ENCODE measurements at regions not wholly inside any gene's neighbourhood (a gene's known extent, or its start where the extent isn't known, plus 50 kb on each side); places are given as distances from the start of the nearest gene placed in this dataset.

DNA sequence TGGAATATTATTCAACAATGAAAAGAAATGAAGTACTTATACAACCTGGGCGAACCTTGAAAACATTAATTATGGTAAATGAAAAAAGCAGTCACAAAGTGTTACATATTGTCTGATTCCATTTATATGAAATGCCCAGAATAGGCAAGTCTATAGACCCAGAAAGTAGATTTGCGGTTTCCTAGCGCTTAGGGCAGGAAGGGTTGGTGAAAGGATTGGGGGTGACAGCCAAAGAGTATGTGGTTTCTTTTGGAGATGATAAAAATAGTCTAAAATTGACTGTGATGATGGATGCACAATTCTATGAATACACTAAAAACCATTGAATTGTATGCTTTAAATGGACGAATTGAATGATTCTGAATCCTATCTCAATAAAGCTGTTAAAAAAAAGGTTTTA lies 55.8 kb downstream of the RESF1 start:
- ChIA-PET POLR2A (no interaction called here), RAD21 (ENCODE audit: low non-redundant PET in 1 of 2, low total read pairs in 2 of 2, uncharacterized antibody in 2 of 2, unreplicated experiment in 2 of 2) (no interaction called here), CTCF (no interaction called here)
- Histone ChIP-seq H3K27me3 (ENCODE audit: insufficient read depth, low read length) (no peaks in the 10 kb centered on the region), H3K4me1 (ENCODE audit: control insufficient read depth in 1 of 2, insufficient read depth in 2 of 2, low read length in 2 of 2) (no peaks in the 10 kb centered on the region), H2AFZ (ENCODE audit: low read depth, low read length, poor library complexity, severe bottlenecking) (no peak overlapping the region), H3K36me3 (ENCODE audit: control insufficient read depth in 1 of 2, insufficient read depth in 2 of 2, low read length in 2 of 2) (no peaks in the 10 kb centered on the region), H3K9me3 (ENCODE audit: control insufficient read depth in 1 of 2, insufficient read depth in 1 of 2, low read depth in 1 of 2, low read length in 2 of 2) (no peaks in the 10 kb centered on the region), H4K20me1 (ENCODE audit: insufficient read depth) (no peaks in the 10 kb centered on the region), H3K4me2 (ENCODE audit: low read length) (no peak overlapping the region), H3K4me3 (replicated peaks in 1 of 2; ENCODE audit: low read depth in 1 of 2, low read length in 2 of 2) (no peak overlapping the region), H3K79me2 (ENCODE audit: insufficient read depth, low read length) (no peaks in the 10 kb centered on the region), H3K27ac (ENCODE audit: low read depth, low read length) (no peak overlapping the region), H3K9ac (ENCODE audit: low read length) (no peak overlapping the region), H3K9me2 (ENCODE audit: insufficient read depth) (no peaks in the 10 kb centered on the region)
- DNase-seq (ENCODE audit: low read depth, low spot score) (no peak), ATAC-seq (no peak)
- TF ChIP-seq FOSL1 (IDR thresholded peaks at IDR 0.05; ENCODE audit: low read depth) (no peak), ELF1 (IDR thresholded peaks at IDR 0.05; ENCODE audit: borderline replicate concordance, low read depth) (no peak), YY1 (IDR thresholded peaks at IDR 0.05; ENCODE audit: extremely low read depth, insufficient replicate concordance, low read depth, low read length) (no peak), POLR2A (IDR thresholded peaks at IDR 0.05; ENCODE audit: borderline replicate concordance, extremely low read depth, insufficient read depth, insufficient read length) (no peak), EZH2phosphoT487 (IDR thresholded peaks at IDR 0.05; ENCODE audit: borderline replicate concordance) (no peak), SRF (IDR thresholded peaks at IDR 0.05; ENCODE audit: low read depth) (no peak), ZNF274 (IDR thresholded peaks at IDR 0.05; ENCODE audit: low read depth, low read length) (no peak), POLR2AphosphoS5 (IDR thresholded peaks at IDR 0.05; ENCODE audit: low read depth, low read length) (no peak), CEBPB (IDR thresholded peaks at IDR 0.05; ENCODE audit: low read depth) (no peak), EGR1 (IDR thresholded peaks at IDR 0.05; ENCODE audit: low read depth) (no peak)
- TF ChIP-seq, protein P1, sequence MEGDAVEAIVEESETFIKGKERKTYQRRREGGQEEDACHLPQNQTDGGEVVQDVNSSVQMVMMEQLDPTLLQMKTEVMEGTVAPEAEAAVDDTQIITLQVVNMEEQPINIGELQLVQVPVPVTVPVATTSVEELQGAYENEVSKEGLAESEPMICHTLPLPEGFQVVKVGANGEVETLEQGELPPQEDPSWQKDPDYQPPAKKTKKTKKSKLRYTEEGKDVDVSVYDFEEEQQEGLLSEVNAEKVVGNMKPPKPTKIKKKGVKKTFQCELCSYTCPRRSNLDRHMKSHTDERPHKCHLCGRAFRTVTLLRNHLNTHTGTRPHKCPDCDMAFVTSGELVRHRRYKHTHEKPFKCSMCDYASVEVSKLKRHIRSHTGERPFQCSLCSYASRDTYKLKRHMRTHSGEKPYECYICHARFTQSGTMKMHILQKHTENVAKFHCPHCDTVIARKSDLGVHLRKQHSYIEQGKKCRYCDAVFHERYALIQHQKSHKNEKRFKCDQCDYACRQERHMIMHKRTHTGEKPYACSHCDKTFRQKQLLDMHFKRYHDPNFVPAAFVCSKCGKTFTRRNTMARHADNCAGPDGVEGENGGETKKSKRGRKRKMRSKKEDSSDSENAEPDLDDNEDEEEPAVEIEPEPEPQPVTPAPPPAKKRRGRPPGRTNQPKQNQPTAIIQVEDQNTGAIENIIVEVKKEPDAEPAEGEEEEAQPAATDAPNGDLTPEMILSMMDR (IDR thresholded peaks at IDR 0.05 in 2 of 3, conservative IDR thresholded peaks at IDR 0.05 in 1 of 3; ENCODE audit: borderline replicate concordance in 1 of 3, insufficient read depth in 1 of 3, low read depth in 2 of 3, low read length in 2 of 3), result no peak
- TF ChIP-seq, protein P2, sequence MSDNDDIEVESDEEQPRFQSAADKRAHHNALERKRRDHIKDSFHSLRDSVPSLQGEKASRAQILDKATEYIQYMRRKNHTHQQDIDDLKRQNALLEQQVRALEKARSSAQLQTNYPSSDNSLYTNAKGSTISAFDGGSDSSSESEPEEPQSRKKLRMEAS (IDR thresholded peaks at IDR 0.05), result no peak
- TF ChIP-seq, protein P3, sequence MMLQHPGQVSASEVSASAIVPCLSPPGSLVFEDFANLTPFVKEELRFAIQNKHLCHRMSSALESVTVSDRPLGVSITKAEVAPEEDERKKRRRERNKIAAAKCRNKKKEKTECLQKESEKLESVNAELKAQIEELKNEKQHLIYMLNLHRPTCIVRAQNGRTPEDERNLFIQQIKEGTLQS (IDR thresholded peaks at IDR 0.05), result no peak
- no TSS peak for BruUV-seq (replicated peaks)
- intact Hi-C loops (cut with micrococcal nuclease), result no loop called here
